ENCODE measurements at regions not wholly inside any gene's neighbourhood (a gene's known extent, or its start where the extent isn't known, plus 50 kb on each side); places are given as distances from the start of the nearest gene placed in this dataset.

- no peak for DNase-seq
Measured at GRCh38 chr19:28971049-28971448, 241.9 kb downstream of the UQCRFS1 start.

- DNase-seq: no peak
Measured at GRCh38 chr19:28968721-28969120, 244.2 kb downstream of the UQCRFS1 start.

- DNase-seq: no peak
Measured at GRCh38 chr19:28966737-28967399, 246.1 kb downstream of the UQCRFS1 start.

GRCh38 chr19:28964500-28964899 is 248.5 kb downstream of the UQCRFS1 start:
- DNase-seq: no peak

- no peak for DNase-seq
Measured at GRCh38 chr19:28963486-28964250, 249.3 kb downstream of the UQCRFS1 start.

GRCh38 chr19:28961772-28962500 is 251.0 kb downstream of the UQCRFS1 start:
- no peak for DNase-seq

- DNase-seq: no peak
Measured at GRCh38 chr19:28960986-28961705, 251.8 kb downstream of the UQCRFS1 start.

- DNase-seq: no peak
Measured at GRCh38 chr19:28960586-28960985, 252.4 kb downstream of the UQCRFS1 start.

- no peak for DNase-seq
Measured at GRCh38 chr19:28956961-28957360, 256.0 kb downstream of the UQCRFS1 start.

- DNase-seq: no peak
Measured at GRCh38 chr19:28956421-28956820, 256.5 kb downstream of the UQCRFS1 start.

- DNase-seq: no peak
Measured at GRCh38 chr19:28949535-28949934, 263.4 kb downstream of the UQCRFS1 start.

- no peak for DNase-seq
Measured at GRCh38 chr19:28949027-28949426, 263.9 kb downstream of the UQCRFS1 start.

- no peak for DNase-seq
Measured at GRCh38 chr19:28948566-28948965, 264.4 kb downstream of the UQCRFS1 start.

- DNase-seq: no peak
Measured at GRCh38 chr19:28948026-28948425, 264.9 kb downstream of the UQCRFS1 start.

- no peak for DNase-seq
Measured at GRCh38 chr19:28943651-28944050, 269.3 kb downstream of the UQCRFS1 start.

- no peak for DNase-seq
Measured at GRCh38 chr19:28941833-28942232, 271.1 kb downstream of the UQCRFS1 start.

GRCh38 chr19:28940751-28941500 is 272.0 kb downstream of the UQCRFS1 start:
- DNase-seq: no peak

- no peak for DNase-seq
Measured at GRCh38 chr19:28939236-28939635, 273.7 kb downstream of the UQCRFS1 start.

GRCh38 chr19:28936001-28936400 is 276.9 kb downstream of the UQCRFS1 start:
- no peak for DNase-seq

- no peak for DNase-seq
Measured at GRCh38 chr19:28934631-28935030, 278.3 kb downstream of the UQCRFS1 start.

- DNase-seq: no peak
Measured at GRCh38 chr19:28933039-28933438, 279.9 kb downstream of the UQCRFS1 start.

- no peak for DNase-seq
Measured at GRCh38 chr19:28932446-28932845, 280.5 kb downstream of the UQCRFS1 start.

Measured in activated effector memory CD4-positive, alpha-beta T cell treated with anti-CD3 and anti-CD28 coated beads, Interleukin-2, amount 50 U/mL, for 16 hours (primary cell).